Testis (tissue), 2 donors: ENCODE measurements at regions not wholly inside any gene's neighbourhood (a gene's known extent, or its start where the extent isn't known, plus 50 kb on each side); places are given as distances from the start of the nearest gene placed in this dataset.

ENCODE experiments used
- CTCF ChIP-seq, 3 experiments: fragments of 450-650 bp in 2 of 3; fragments of 200-600 bp in 1 of 3; sonication (generic) in 1 of 3; IDR thresholded peaks; one replicate each; pipeline ENCODE4 v1.5.1; 2016 to 2019; ENCODE audit warnings: antibody characterized with exemption in 3 of 3, mild to moderate bottlenecking in 2 of 3, moderate library complexity in 1 of 3
- POLR2A ChIP-seq: fragments of 450-650 bp; IDR thresholded peaks from one replicate; pipeline ENCODE4 v1.6.1; 2017; ENCODE audit warnings: antibody characterized with exemption, mild to moderate bottlenecking, moderate library complexity

- no peak for TF ChIP-seq CTCF (IDR thresholded peaks at IDR 0.05)
- no peak for TF ChIP-seq POLR2A
Measured at GRCh38 chr14:61186341-61187195, 94.6 kb downstream of the TMEM30B start.
